ENCODE measurements at regions not wholly inside any gene's neighbourhood (a gene's known extent, or its start where the extent isn't known, plus 50 kb on each side); places are given as distances from the start of the nearest gene placed in this dataset.

DNA sequence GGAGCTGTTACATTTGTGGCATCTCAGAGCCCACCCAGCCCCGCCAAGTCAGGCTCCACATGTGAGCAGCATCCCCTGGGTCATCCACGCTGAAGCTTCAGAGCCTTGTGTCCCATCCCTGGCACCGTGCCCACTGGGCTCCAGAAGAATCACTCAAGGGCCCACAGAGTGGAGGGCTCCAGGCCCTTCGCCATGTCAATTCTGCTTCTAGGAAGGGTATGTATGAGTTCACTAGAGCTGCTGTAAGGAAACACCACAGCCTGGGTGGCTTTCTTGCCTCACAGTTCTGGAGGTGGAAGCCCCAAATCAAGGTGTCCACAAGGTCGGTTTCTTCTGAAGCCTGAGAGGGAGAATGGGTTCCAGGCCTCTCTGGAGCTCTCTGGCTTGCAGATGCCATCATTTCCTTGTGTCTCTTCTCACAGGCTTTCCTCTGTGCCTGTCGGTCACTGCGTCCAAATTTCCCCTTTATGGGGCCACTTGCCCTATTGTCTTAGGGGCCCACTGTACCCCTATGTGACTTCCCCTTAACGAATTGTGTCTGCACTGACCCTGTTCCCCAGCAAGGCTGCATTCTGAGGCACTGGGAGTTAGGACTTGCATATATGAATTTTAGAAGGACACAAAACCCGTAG is 1476.0 kb downstream of the TBC1D22A start:
- Histone ChIP-seq H3K9ac (ENCODE audit: low read depth in 1 of 2, low read length in 2 of 2) (no peak overlapping the region), H3K27ac (ENCODE audit: low read depth, low read length) (no peak overlapping the region), H3K4me3 (ENCODE audit: low read depth in 1 of 2, low read length in 2 of 2) (no peak overlapping the region), H3K9me3 (ENCODE audit: control insufficient read depth in 1 of 2, low read length in 2 of 2) (no peaks in the 10 kb centered on the region), H3K36me3 (ENCODE audit: control insufficient read depth in 1 of 2, insufficient read depth in 2 of 2, low read length in 2 of 2) (no peaks in the 10 kb centered on the region), H3K4me1 (ENCODE audit: control insufficient read depth in 1 of 2, insufficient read depth in 2 of 2, low read length in 2 of 2) (no peaks in the 10 kb centered on the region), H3K27me3 (ENCODE audit: control insufficient read depth in 1 of 2, insufficient read depth in 2 of 2, low read length in 2 of 2) (no peaks in the 10 kb centered on the region)

GRCh38 chr22:48237466-48238283 is 1475.2 kb downstream of the TBC1D22A start:
- Histone ChIP-seq H3K4me3 (ENCODE audit: low read depth in 1 of 2, low read length in 2 of 2) (no peak overlapping the region), H3K27ac (ENCODE audit: low read depth, low read length) (no peak overlapping the region), H3K4me1 (ENCODE audit: control insufficient read depth in 1 of 2, insufficient read depth in 2 of 2, low read length in 2 of 2) (no peaks in the 10 kb centered on the region), H3K9me3 (ENCODE audit: control insufficient read depth in 1 of 2, low read length in 2 of 2) (no peaks in the 10 kb centered on the region), H3K36me3 (ENCODE audit: control insufficient read depth in 1 of 2, insufficient read depth in 2 of 2, low read length in 2 of 2) (no peaks in the 10 kb centered on the region), H3K9ac (ENCODE audit: low read depth in 1 of 2, low read length in 2 of 2) (no peak overlapping the region), H3K27me3 (ENCODE audit: control insufficient read depth in 1 of 2, insufficient read depth in 2 of 2, low read length in 2 of 2) (no peaks in the 10 kb centered on the region)

DNA sequence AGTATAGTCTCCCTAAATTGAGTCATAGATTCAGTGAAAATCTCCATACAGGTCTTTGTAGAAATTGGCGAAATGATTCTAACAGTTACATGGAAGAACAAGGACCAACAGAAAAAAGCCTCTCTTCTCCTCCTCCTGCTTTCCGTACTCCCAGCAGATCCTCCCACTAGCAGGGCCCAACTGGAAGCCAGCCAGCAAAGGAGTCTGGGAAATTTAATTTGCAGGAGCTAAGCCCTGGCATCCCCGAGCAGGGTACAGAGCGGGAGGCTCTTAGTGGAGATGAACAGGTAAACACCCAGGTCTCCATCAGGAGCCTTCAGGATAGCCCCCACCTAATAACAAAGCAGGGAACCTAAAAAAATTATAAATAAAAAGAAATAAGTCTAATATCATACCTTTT is 1473.8 kb downstream of the TBC1D22A start:
- Histone ChIP-seq H3K36me3 (ENCODE audit: control insufficient read depth in 1 of 2, insufficient read depth in 2 of 2, low read length in 2 of 2) (no peaks in the 10 kb centered on the region), H3K4me1 (ENCODE audit: control insufficient read depth in 1 of 2, insufficient read depth in 2 of 2, low read length in 2 of 2) (no peaks in the 10 kb centered on the region), H3K9ac (ENCODE audit: low read depth in 1 of 2, low read length in 2 of 2) (no peak overlapping the region), H3K27me3 (ENCODE audit: control insufficient read depth in 1 of 2, insufficient read depth in 2 of 2, low read length in 2 of 2) (no peaks in the 10 kb centered on the region), H3K4me3 (ENCODE audit: low read depth in 1 of 2, low read length in 2 of 2) (no peak overlapping the region), H3K9me3 (ENCODE audit: control insufficient read depth in 1 of 2, low read length in 2 of 2) (no peaks in the 10 kb centered on the region), H3K27ac (ENCODE audit: low read depth, low read length) (no peak overlapping the region)

- Histone ChIP-seq H3K9ac (ENCODE audit: low read depth in 1 of 2, low read length in 2 of 2) (no peak overlapping the region), H3K27ac (ENCODE audit: low read depth, low read length) (no peak overlapping the region), H3K27me3 (ENCODE audit: control insufficient read depth in 1 of 2, insufficient read depth in 2 of 2, low read length in 2 of 2) (no peaks in the 10 kb centered on the region), H3K4me1 (ENCODE audit: control insufficient read depth in 1 of 2, insufficient read depth in 2 of 2, low read length in 2 of 2) (no peaks in the 10 kb centered on the region), H3K36me3 (ENCODE audit: control insufficient read depth in 1 of 2, insufficient read depth in 2 of 2, low read length in 2 of 2) (no peaks in the 10 kb centered on the region), H3K4me3 (ENCODE audit: low read depth in 1 of 2, low read length in 2 of 2) (no peak overlapping the region), H3K9me3 (ENCODE audit: control insufficient read depth in 1 of 2, low read length in 2 of 2) (no peaks in the 10 kb centered on the region)
Observed at GRCh38 chr22:48235744-48236143, 1473.3 kb downstream of the TBC1D22A start.

DNA sequence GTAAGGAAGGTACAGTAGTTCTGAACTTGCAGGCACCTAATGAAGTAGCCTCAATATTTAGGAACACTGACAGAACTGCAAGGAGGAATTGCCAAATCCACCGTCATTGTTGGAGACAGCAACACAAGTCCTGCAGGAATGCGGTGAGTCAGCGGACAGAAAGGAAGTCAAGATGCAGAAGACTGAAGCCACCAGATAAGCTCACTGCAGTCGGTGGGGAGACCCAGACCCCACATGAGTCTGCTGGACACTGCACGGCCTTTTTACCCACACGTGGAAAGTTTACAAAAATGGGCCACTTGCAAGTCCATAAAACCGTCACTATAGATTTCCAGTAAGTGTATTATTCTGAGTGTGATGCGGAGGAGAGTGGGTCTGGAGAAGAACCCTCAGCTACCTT is 1471.6 kb downstream of the TBC1D22A start:
- Histone ChIP-seq H3K36me3 (ENCODE audit: control insufficient read depth in 1 of 2, insufficient read depth in 2 of 2, low read length in 2 of 2) (no peaks in the 10 kb centered on the region), H3K4me3 (ENCODE audit: low read depth in 1 of 2, low read length in 2 of 2) (no peak overlapping the region), H3K9ac (ENCODE audit: low read depth in 1 of 2, low read length in 2 of 2) (no peak overlapping the region), H3K9me3 (ENCODE audit: control insufficient read depth in 1 of 2, low read length in 2 of 2) (no peaks in the 10 kb centered on the region), H3K27me3 (ENCODE audit: control insufficient read depth in 1 of 2, insufficient read depth in 2 of 2, low read length in 2 of 2) (no peaks in the 10 kb centered on the region), H3K4me1 (ENCODE audit: control insufficient read depth in 1 of 2, insufficient read depth in 2 of 2, low read length in 2 of 2) (no peaks in the 10 kb centered on the region), H3K27ac (ENCODE audit: low read depth, low read length) (no peak overlapping the region)

DNA sequence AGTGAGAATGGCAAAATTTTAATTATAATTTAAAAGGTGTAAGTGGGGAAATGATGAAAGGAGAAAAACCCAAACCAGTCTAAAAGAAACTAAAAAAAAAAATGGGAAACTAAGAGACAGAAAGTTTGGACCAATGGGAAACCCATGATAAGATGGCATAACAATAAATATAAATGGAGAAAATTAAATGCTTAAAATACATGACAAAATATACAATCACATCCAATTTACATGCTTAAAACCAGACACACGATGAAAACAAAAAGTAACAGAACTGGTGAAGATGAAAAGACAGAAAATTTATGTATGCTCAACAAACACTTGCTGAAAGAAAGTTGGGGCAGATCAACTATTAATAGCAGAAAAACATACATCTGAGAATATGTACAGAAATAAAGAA is 1471.1 kb downstream of the TBC1D22A start:
- Histone ChIP-seq H3K4me3 (ENCODE audit: low read depth in 1 of 2, low read length in 2 of 2) (no peak overlapping the region), H3K36me3 (ENCODE audit: control insufficient read depth in 1 of 2, insufficient read depth in 2 of 2, low read length in 2 of 2) (no peaks in the 10 kb centered on the region), H3K9me3 (ENCODE audit: control insufficient read depth in 1 of 2, low read length in 2 of 2) (no peaks in the 10 kb centered on the region), H3K4me1 (ENCODE audit: control insufficient read depth in 1 of 2, insufficient read depth in 2 of 2, low read length in 2 of 2) (no peaks in the 10 kb centered on the region), H3K27me3 (ENCODE audit: control insufficient read depth in 1 of 2, insufficient read depth in 2 of 2, low read length in 2 of 2) (no peaks in the 10 kb centered on the region), H3K27ac (ENCODE audit: low read depth, low read length) (no peak overlapping the region), H3K9ac (ENCODE audit: low read depth in 1 of 2, low read length in 2 of 2) (no peak overlapping the region)

- Histone ChIP-seq H3K9ac (ENCODE audit: low read depth in 1 of 2, low read length in 2 of 2) (no peak overlapping the region), H3K4me3 (ENCODE audit: low read depth in 1 of 2, low read length in 2 of 2) (no peak overlapping the region), H3K9me3 (ENCODE audit: control insufficient read depth in 1 of 2, low read length in 2 of 2) (no peaks in the 10 kb centered on the region), H3K4me1 (ENCODE audit: control insufficient read depth in 1 of 2, insufficient read depth in 2 of 2, low read length in 2 of 2) (no peaks in the 10 kb centered on the region), H3K36me3 (ENCODE audit: control insufficient read depth in 1 of 2, insufficient read depth in 2 of 2, low read length in 2 of 2) (no peaks in the 10 kb centered on the region), H3K27me3 (ENCODE audit: control insufficient read depth in 1 of 2, insufficient read depth in 2 of 2, low read length in 2 of 2) (no peaks in the 10 kb centered on the region), H3K27ac (ENCODE audit: low read depth, low read length) (no peak overlapping the region)
Observed at GRCh38 chr22:48228468-48228867, 1466.0 kb downstream of the TBC1D22A start.

DNA sequence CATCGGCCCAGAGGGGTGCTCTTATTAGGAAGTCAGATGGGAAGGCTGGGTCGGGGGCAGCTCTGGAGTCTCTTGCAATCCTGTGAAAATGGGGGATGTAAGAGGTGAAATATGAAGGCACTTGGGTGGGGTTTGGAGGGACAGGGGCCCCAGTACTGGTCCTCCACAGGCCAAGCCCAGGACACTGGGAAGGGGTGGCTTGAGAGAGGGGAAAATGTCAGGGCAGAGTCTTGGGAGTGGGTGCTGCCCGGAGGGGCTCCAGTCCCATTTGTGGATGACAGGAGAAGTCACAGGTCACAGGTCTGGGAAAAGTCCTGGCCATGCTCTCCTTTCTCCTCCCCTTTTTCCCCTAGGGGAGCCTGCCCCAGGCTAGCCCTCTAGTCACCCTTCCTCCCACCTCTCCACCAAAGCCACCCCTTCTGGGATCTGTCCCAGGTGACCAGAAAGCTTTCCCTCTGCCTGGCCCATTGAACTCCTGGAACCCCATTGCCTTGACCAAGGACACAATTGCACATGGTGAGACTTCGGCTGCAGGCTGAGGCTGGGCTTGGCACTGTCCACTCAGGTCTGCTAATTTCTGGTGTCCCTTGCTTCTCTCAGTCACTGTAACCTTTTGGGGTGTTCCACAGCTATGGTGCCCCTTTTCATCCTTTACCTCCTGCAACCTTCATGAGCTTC is 1465.0 kb downstream of the TBC1D22A start:
- no peaks in the 10 kb centered on the region for H3K36me3 ChIP-seq (ENCODE audit: control insufficient read depth in 1 of 2, insufficient read depth in 2 of 2, low read length in 2 of 2)
- no peaks in the 10 kb centered on the region for H3K9me3 ChIP-seq (ENCODE audit: control insufficient read depth in 1 of 2, low read length in 2 of 2)
- H3K9ac ChIP-seq (ENCODE audit: low read depth in 1 of 2, low read length in 2 of 2), result no peak overlapping the region
- H3K4me1 ChIP-seq (ENCODE audit: control insufficient read depth in 1 of 2, insufficient read depth in 2 of 2, low read length in 2 of 2), result no peaks in the 10 kb centered on the region
- H3K27ac ChIP-seq (ENCODE audit: low read depth, low read length), result no peak overlapping the region
- H3K27me3 ChIP-seq (ENCODE audit: control insufficient read depth in 1 of 2, insufficient read depth in 2 of 2, low read length in 2 of 2), result no peaks in the 10 kb centered on the region
- no peak overlapping the region for H3K4me3 ChIP-seq (ENCODE audit: low read depth in 1 of 2, low read length in 2 of 2)

DNA sequence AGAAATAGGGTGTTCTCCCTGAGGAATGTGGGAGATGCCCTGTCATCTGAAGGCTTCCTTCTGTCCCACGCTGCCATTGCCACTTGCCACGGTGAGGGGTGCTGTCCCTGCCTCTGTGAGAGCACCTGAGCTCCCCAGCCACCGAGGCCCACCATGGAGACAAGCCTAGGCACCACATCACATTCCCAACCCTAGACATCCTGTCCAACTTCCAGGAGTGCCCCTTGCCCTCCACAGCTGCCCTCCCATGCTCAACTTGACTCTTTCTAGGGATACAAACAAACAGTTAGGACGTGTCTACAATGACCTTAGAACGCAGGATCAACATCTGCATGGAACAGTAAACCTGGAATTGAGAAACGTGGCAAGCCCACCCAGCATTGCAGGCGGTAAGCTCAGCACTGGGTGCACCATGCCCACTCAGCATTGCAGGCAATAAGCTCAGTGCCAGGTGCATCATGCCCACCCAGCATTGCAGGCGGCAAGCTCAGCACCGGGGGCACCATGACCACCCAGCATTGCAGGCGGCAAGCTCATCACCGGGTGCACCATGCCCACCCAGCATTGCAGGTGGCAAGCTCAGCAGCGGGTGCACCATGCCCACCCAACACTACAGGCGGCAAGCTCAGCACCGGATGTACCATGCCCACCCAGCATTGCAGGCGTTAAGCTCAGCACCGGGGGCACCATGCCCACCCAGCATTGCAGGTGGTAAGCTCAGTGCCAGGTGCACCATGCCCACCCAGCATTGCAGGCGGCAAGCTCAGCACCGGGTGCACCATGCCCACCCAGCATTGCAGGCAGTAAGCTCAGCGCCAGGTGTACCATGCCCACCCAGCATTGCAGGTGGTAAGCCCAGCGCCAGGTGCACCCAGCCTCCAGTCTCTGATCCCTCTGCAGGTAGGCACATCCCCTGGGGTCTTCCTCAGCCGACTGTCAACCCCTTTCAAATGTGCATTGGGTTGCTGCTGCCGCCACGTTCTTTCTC is 1463.9 kb downstream of the TBC1D22A start:
- no peaks in the 10 kb centered on the region for H3K27me3 ChIP-seq (ENCODE audit: control insufficient read depth in 1 of 2, insufficient read depth in 2 of 2, low read length in 2 of 2)
- no peaks in the 10 kb centered on the region for H3K36me3 ChIP-seq (ENCODE audit: control insufficient read depth in 1 of 2, insufficient read depth in 2 of 2, low read length in 2 of 2)
- no peak overlapping the region for H3K4me3 ChIP-seq (ENCODE audit: low read depth in 1 of 2, low read length in 2 of 2)
- H3K9ac ChIP-seq (ENCODE audit: low read depth in 1 of 2, low read length in 2 of 2), result no peak overlapping the region
- H3K9me3 ChIP-seq (ENCODE audit: control insufficient read depth in 1 of 2, low read length in 2 of 2), result no peaks in the 10 kb centered on the region
- H3K27ac ChIP-seq (ENCODE audit: low read depth, low read length), result no peak overlapping the region
- no peaks in the 10 kb centered on the region for H3K4me1 ChIP-seq (ENCODE audit: control insufficient read depth in 1 of 2, insufficient read depth in 2 of 2, low read length in 2 of 2)

Measured in duodenal mucosa (tissue), 2 donors.